Activated CD4-positive, alpha-beta T cell treated with anti-CD3 and anti-CD28 coated beads for 36 hours (primary cell): ENCODE measurements at regions not wholly inside any gene's neighbourhood (a gene's known extent, or its start where the extent isn't known, plus 50 kb on each side); places are given as distances from the start of the nearest gene placed in this dataset.
A peak's percentile ranks its signal among the peaks of the same experiment; 100 is the strongest.

ENCODE experiments used
- ATAC-seq: fragments of 200-7000 bp; cut with Tn5 transposase; one replicate; pipeline ENCODE4 v1.10.0; 2021; ENCODE audit warnings: mild to moderate bottlenecking, moderate library complexity
- CTCF ChIA-PET: fragments of 350-600 bp; sonication (Branson Sonifier 250); formaldehyde crosslinking; loops from one replicate; lab custom pipeline; 2021; ENCODE audit warnings: antibody characterized with exemption; lab: Charles Lee
- POLR2A ChIA-PET: fragments of 350-600 bp; sonication (Branson Sonifier 250); formaldehyde crosslinking; loops from one replicate; lab custom pipeline; 2021; ENCODE audit warnings: antibody characterized with exemption, inconsistent platforms; lab: Charles Lee
- DNase-seq: peaks from one replicate; pipeline ENCODE4 v3.0.0-alpha.2; 2020
- H3K27ac Mint-ChIP-seq: one replicate; pipeline ENCODE4 v1.8.0; 2021; ENCODE audit warnings: mixed read lengths
- H3K27me3 Mint-ChIP-seq: one replicate; pipeline ENCODE4 v1.8.0; 2021; ENCODE audit warnings: mixed read lengths
- H3K36me3 Mint-ChIP-seq: one replicate; pipeline ENCODE4 v1.8.0; 2021; ENCODE audit warnings: low read depth, mixed read lengths
- H3K4me1 Mint-ChIP-seq: one replicate; pipeline ENCODE4 v1.8.0; 2021; ENCODE audit warnings: mixed read lengths
- H3K4me3 Mint-ChIP-seq: one replicate; pipeline ENCODE4 v1.8.0; 2021; ENCODE audit warnings: mild to moderate bottlenecking, moderate library complexity, mixed read lengths
- H3K9me3 Mint-ChIP-seq: one replicate; pipeline ENCODE4 v1.8.0; 2021; ENCODE audit warnings: low read depth, mixed read lengths
- intact Hi-C, 2 experiments: fragments of 100-400 bp; cut with DNase I in 1 of 2; cut with micrococcal nuclease in 1 of 2; formaldehyde crosslinking; loops; one replicate each; pipeline versions ENCODE4 v1.14.2 to v1.15.1; 2022 to 2024; cut with DNase I, micrococcal nuclease

DNA sequence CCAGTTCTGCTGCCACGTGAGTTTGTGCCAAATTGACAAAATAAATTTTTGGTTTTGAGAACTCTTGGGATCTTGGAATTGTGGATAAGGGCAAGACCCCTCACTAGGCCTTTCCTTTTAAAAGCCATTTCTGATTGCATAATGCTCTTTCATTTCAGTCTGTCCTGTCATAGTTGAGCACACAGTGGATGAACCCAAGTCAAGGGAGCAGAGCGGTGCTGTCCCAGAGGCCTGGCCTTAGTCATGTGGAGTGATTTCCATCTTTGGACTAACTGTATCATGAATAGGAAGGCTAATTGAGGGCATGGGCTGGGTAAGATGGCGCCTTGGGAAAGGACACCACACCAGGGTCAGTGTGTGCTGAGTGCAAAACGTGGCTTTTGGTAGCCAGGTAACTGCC, 304.0 kb downstream of the UACA start:
- DNase-seq (no peak), ATAC-seq (no peak)
- H3K4me1 Mint-ChIP-seq, result peaks cover 10% of the 10 kb centered on the region
- ChIA-PET CTCF (interaction anchor here (0.7 kb wide), 1 partner anchor 162 kb away, joined by 3 read pairs; no protein-coding TSS in a partner anchor), POLR2A (no interaction called here)
- H3K4me3 Mint-ChIP-seq, result no peak overlapping the region
- no peak overlapping the region for H3K27ac Mint-ChIP-seq
- H3K9me3 Mint-ChIP-seq, result no peaks in the 10 kb centered on the region
- H3K36me3 Mint-ChIP-seq, result no peaks in the 10 kb centered on the region
- intact Hi-C loops, result no loop called here
- H3K27me3 Mint-ChIP-seq, result peaks cover 11% of the 10 kb centered on the region

DNA sequence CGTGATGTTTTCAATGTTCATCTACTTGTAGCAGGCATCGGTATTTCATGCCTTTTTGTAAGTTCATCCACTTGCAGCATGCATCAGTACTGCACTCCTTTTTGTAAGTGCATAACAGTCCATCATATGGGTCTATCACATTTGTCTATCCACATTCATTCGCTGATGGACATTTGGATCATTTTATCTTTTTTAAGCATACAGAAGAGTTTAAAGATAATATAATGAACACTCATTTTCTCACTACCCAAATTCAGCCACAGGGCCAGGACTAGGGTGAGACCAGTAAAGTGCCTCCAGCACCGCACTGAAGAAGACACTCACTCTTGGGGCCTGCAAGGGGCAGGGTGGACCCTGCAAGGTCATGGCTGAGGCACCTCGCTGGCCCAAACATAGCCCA, 309.6 kb downstream of the UACA start:
- ATAC-seq, result no peak
- Mint-ChIP-seq H3K4me3 (no peak overlapping the region), H3K27me3 (peaks cover under 1% of the 10 kb centered on the region), H3K9me3 (no peaks in the 10 kb centered on the region), H3K27ac (no peak overlapping the region), H3K4me1 (peaks cover 16% of the 10 kb centered on the region), H3K36me3 (no peaks in the 10 kb centered on the region)
- DNase-seq, result no peak
- intact Hi-C loops, result no loop called here
- POLR2A ChIA-PET, result no interaction called here
- CTCF ChIA-PET, result no interaction called here

DNA sequence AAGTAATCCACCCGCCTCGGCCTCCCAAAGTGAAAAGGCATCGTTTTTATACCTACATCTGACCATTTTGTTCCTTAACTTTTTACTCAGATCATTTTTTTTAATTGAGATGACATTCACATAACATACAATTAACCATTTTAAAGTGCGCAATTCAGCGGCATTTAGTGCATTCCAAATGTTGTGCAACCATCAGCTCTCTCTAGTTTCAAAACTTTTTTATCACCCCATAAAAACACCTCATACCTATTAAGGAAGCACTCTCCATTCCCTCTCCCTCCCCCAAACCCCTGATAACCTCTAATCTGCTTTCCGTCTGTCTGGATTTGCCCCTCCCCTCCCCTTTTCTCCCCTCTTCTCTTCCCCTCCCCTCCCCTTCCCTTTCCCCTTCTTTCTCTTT, 310.1 kb downstream of the UACA start:
- no peak for DNase-seq
- Mint-ChIP-seq H3K9me3 (no peaks in the 10 kb centered on the region), H3K36me3 (no peaks in the 10 kb centered on the region), H3K27me3 (peaks cover 3% of the 10 kb centered on the region), H3K4me3 (no peak overlapping the region), H3K27ac (no peak overlapping the region), H3K4me1 (peaks cover 21% of the 10 kb centered on the region)
- no peak for ATAC-seq
- intact Hi-C loops, result no loop called here
- CTCF ChIA-PET, result no interaction called here
- POLR2A ChIA-PET, result no interaction called here

DNA sequence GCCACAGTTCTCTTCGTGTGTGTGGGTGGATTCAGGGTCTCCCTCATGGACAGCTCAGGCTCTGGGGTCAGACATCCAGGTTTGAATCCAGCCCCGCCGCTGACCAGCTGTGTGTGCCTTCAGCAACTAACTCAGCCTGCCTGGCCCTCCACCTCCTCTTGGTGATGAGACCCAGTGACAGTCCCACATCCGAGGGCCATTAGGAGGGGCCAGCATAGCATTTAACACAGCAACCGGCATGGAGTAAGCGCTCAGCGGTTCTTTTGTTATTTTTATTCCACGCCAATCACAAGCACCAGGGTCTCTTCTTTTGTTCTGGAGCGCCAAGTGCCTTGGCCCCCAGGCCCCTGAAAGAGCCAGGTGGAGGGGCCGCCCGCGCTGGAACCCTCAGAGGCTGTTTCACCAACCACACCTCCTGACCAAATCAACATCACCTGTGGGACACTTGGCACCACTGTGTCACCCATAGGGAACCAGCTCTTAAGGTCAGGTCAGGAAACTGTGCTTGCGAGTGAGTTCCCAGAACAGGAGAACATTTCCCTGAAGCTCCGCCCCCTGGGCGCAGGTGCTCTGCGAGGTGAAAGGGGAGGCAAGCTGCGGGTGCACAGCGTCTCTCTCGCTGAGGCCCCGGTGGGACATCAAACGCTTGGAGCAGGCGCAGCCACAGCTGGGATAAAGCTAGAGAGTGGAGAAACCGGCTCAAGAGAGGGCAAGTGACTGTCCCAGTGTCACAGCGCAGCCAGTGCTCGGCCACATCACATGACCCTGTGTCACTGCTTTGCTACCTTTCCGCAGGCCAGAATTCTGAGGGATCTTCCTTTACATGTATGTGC, 311.3 kb downstream of the UACA start:
- peaks cover 9% of the 10 kb centered on the region for H3K27me3 Mint-ChIP-seq
- no peak overlapping the region for H3K4me3 Mint-ChIP-seq
- no peaks in the 10 kb centered on the region for H3K36me3 Mint-ChIP-seq
- DNase-seq (peak; percentile 60), ATAC-seq (peak; percentile 54)
- no peaks in the 10 kb centered on the region for H3K9me3 Mint-ChIP-seq
- H3K27ac Mint-ChIP-seq, result no peak overlapping the region
- CTCF ChIA-PET, result interaction anchor here (0.6 to 1.2 kb wide), 2 partner anchors 95 to 973 kb away, joined by 3 read pairs; no protein-coding TSS in a partner anchor
- intact Hi-C loops, result no loop called here
- H3K4me1 Mint-ChIP-seq, result peaks cover 32% of the 10 kb centered on the region
- POLR2A ChIA-PET, result interaction anchor here (0.6 kb wide), 1 partner anchor 16 kb away, joined by 4 read pairs; no protein-coding TSS in a partner anchor

DNA sequence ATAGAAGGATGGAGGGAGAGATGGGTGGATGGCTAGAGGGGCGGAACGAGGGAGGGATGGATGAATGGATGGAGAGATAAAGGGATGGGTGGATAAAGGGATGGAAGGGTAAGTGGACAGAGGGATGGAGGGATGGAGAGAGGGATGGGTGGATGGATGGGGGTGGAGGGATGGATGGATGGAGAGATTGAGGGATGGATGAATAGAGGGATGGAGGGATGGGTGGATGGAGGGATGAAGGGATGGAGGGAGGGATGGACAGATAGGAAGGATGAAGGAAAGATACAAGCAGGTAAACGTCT, 313.3 kb downstream of the UACA start:
- Mint-ChIP-seq H3K4me1 (peaks cover 32% of the 10 kb centered on the region), H3K9me3 (no peaks in the 10 kb centered on the region), H3K27ac (no peak overlapping the region), H3K36me3 (no peaks in the 10 kb centered on the region), H3K27me3 (peaks cover 12% of the 10 kb centered on the region), H3K4me3 (no peak overlapping the region)
- no peak for ATAC-seq
- CTCF ChIA-PET, result no interaction called here
- POLR2A ChIA-PET, result no interaction called here
- intact Hi-C loops, result no loop called here
- no peak for DNase-seq

DNA sequence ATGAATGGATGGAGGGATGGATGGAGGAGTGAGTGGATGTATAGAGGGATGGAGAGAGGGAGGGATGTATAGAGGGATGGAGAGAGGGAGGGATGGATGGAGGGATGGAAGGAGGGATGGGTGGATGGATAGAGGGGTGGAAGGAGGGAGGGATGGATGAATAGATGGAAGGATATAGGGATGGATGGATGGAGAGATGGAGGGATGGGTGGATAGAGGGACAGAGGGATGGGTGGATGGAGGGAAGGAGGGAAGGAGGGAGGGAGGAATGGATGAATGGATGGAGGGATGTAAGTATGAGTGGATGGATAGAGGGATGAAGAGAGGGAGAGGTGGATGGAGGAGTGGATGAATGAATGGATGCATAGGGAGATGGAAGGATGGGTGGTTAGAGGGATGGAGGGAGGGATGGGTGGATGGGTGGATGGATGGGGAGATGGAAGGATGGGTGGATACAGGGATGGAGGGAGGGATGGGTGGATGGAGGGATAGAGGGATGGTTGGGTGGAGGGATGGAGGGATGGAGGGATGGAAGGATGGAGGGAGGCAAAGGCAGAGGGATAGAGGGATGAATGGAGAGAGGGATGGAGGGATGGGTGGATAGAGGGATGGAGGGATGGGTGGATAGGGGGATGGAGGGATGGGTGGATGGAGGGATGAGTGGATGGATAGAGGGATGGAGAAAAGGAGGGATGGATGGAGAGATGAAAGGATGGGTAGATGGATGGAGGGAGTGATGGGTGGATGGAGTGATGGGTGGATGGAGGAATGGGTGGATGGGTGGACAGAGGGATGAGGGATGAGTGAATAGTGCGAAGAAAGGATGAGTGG, 313.8 kb downstream of the UACA start:
- intact Hi-C loops, result no loop called here
- H3K36me3 Mint-ChIP-seq, result no peaks in the 10 kb centered on the region
- H3K4me3 Mint-ChIP-seq, result no peak overlapping the region

DNA sequence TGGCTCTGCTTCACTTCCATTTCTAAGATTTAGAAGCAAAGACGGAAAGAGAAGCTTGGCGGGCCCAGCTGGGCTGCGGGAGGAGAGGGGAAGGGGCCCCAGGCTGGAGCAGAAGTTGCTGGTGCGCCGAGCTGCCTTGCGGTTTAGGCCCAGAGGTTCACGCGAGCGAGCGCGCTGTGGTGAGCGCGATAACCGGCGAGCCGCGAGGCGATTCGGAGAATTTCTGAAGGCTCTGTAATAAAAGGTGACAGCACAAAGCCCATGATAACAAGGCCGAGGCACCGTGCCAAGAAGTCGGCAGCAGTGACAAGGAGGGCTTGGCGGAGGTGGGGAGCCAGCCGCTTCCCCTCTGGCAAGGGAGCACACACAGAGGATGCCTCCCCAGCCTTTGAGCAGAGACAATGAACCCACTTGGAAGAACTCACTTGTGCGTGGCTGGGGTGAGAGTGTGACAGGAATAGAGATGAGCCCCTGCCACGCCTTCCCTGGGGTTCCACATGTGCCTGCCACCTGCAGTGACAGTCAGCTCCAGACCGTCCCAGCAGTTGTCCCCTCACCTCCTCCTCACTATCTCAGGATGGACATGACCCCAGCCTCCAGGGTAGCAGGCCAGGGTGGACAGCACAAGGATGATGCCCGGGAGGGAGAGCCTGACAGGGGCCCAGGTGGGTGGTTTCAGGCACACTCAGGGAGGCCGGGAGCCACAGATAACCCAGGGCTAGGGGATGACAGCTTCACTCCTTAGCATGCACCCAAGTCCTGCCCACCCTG, 315.2 kb downstream of the UACA start:
- ATAC-seq (peak; percentile 33), DNase-seq (peak; percentile 60)
- intact Hi-C loops, result no loop called here
- H3K9me3 Mint-ChIP-seq, result no peaks in the 10 kb centered on the region
- H3K27me3 Mint-ChIP-seq, result peaks cover 17% of the 10 kb centered on the region
- peaks cover 32% of the 10 kb centered on the region for H3K4me1 Mint-ChIP-seq
- POLR2A ChIA-PET, result interaction anchor here (0.7 kb wide), 1 partner anchor 159 kb away, joined by 3 read pairs; no protein-coding TSS in a partner anchor
- no peak overlapping the region for H3K27ac Mint-ChIP-seq
- H3K36me3 Mint-ChIP-seq, result no peaks in the 10 kb centered on the region
- H3K4me3 Mint-ChIP-seq, result no peak overlapping the region
- CTCF ChIA-PET, result interaction anchor here (0.7 to 1.0 kb wide), 2 partner anchors 12 kb away, joined by 3 to 4 read pairs; no protein-coding TSS in a partner anchor

More for the DNA sequence above, 313.8 kb downstream of the UACA start:
- ChIA-PET POLR2A (no interaction called here), CTCF (no interaction called here)
- Mint-ChIP-seq H3K9me3 (no peaks in the 10 kb centered on the region), H3K27me3 (peaks cover 12% of the 10 kb centered on the region), H3K4me1 (peaks cover 32% of the 10 kb centered on the region), H3K27ac (no peak overlapping the region)
- no peak for DNase-seq
- ATAC-seq, result no peak

DNA sequence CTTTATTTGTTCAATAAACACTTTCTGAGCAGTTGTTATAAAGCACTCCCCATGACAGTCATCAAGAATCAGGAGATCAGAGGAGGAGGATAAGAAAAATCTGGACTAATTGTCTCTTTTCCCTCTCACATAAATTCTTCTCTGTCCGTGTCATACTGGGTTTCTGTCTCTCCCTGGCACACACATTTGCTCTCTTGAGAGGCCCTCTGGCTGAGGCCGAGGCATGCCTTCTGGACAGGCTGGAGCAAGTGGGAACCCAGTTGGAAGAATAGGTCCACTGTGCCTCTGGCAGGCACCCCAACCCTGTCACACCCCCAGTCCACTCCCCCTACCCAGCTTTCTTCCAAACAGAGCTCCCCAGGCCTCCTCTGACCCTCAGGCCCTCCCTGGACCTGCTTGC, 315.8 kb downstream of the UACA start:
- Mint-ChIP-seq H3K27ac (no peak overlapping the region), H3K4me3 (no peak overlapping the region), H3K36me3 (no peaks in the 10 kb centered on the region), H3K4me1 (peaks cover 32% of the 10 kb centered on the region), H3K27me3 (peaks cover 21% of the 10 kb centered on the region), H3K9me3 (no peaks in the 10 kb centered on the region)
- ATAC-seq, result no peak
- ChIA-PET POLR2A (interaction anchor here (0.7 kb wide), 1 partner anchor 159 kb away, joined by 3 read pairs; no protein-coding TSS in a partner anchor), CTCF (interaction anchor here (0.7 to 1.6 kb wide), 3 partner anchors 10 to 12 kb away, joined by 3 to 5 read pairs (median 4); no protein-coding TSS in a partner anchor)
- no peak for DNase-seq
- intact Hi-C loops, result no loop called here

DNA sequence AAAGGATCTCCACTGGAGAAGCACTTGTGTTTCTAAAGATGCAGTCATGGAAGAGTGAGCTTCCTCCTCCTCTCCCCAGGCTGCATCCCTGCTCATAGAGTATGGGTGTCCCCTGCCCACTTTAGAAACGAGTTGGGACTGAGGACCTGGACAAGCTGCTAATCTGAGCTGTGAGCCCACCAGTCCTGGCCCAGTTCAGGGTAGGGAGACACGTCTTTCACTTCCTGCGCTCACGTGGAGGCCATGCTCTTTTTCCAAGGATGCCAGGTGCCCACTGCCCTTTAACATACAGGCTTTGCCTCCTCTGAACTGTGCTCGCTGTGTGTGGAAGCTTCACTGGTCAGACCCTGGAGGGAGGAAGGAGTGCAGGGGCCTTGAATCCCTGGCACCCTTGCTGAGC, 316.3 kb downstream of the UACA start:
- H3K27ac Mint-ChIP-seq, result no peak overlapping the region
- ATAC-seq, result no peak
- H3K36me3 Mint-ChIP-seq, result no peaks in the 10 kb centered on the region
- H3K4me1 Mint-ChIP-seq, result peaks cover 27% of the 10 kb centered on the region
- ChIA-PET POLR2A (no interaction called here), CTCF (interaction anchor here (1.0 to 1.6 kb wide), 2 partner anchors 10 to 41 kb away, joined by 3 to 5 read pairs; no protein-coding TSS in a partner anchor)
- H3K4me3 Mint-ChIP-seq, result no peak overlapping the region
- no peak for DNase-seq
- no peaks in the 10 kb centered on the region for H3K9me3 Mint-ChIP-seq
- intact Hi-C loops, result no loop called here
- H3K27me3 Mint-ChIP-seq, result peaks cover 25% of the 10 kb centered on the region

DNA sequence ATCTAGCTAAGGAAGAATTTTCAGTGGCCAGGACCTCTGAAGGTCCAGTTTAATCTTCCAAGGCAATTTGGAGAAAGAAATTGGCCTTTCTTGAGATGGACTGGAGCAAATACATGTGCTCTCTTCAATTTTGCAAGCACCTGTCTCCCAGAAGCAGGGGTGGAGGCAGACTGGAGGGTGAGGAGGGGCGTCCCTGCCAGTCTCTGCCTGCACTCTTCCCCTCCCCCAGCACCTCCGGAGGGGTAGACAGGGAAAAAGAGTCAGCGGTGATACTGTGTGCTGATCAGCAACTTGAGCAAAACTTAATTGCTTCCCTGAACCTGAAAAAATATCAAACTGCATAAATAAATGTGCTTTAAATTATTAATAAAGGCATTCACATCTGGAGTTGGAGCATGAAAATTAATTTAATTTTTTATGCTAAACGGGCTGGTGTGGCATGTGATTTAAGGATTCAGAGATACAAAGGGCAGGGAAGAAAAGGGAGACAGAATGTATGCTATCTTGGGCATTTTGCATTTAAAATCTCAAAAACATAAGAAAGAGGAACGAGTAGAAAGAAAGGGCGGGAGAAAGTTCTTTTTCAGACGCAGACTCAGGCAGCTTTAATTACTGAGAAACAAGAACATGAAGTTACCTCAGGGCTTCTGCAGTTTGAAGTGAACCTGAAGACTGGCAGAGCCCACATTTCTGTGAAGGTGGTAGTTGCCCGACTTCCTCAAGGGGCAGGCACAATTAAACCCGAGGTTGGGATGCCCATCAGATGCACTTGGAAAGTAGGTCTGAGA, 319.7 kb downstream of the UACA start:
- ChIA-PET POLR2A (no interaction called here), CTCF (interaction anchor here (0.6 kb wide), 1 partner anchor 16 kb away, joined by 3 read pairs; no protein-coding TSS in a partner anchor)
- Mint-ChIP-seq H3K4me1 (peaks cover 15% of the 10 kb centered on the region), H3K9me3 (no peaks in the 10 kb centered on the region), H3K27ac (no peak overlapping the region), H3K27me3 (peaks cover 27% of the 10 kb centered on the region), H3K4me3 (no peak overlapping the region), H3K36me3 (no peaks in the 10 kb centered on the region)
- ATAC-seq, result no peak
- intact Hi-C loops, result no loop called here
- DNase-seq, result no peak
